Thyroid gland (tissue), 4 donors: ENCODE measurements at regions not wholly inside any gene's neighbourhood (a gene's known extent, or its start where the extent isn't known, plus 50 kb on each side); places are given as distances from the start of the nearest gene placed in this dataset.

Experiments used
- DNase-seq, 2 donors: peaks; one replicate each; pipeline ENCODE4 v3.0.0-alpha.2; 2019
- H3K27ac ChIP-seq, 3 donors: fragments of 200-600 bp; sonication (generic); 1 replicate in 2 of 3; 2 replicates in 1 of 3; pipeline ENCODE4 v1.5.1; 2016 to 2019; ENCODE audit warnings: mild to moderate bottlenecking in 1 of 3, moderate library complexity in 1 of 3
- H3K27me3 ChIP-seq: fragments of 200-600 bp; sonication (generic); one replicate; pipeline ENCODE4 v1.5.1; 2019
- H3K36me3 ChIP-seq, 2 donors: fragments of 200-600 bp; sonication (generic); one replicate each; pipeline ENCODE4 v1.5.1; 2016 to 2019
- H3K4me1 ChIP-seq, 2 donors: fragments of 200-600 bp; sonication (generic); one replicate each; pipeline ENCODE4 v1.5.1; 2017 to 2019
- H3K4me3 ChIP-seq, 3 donors: fragments of 200-600 bp; sonication (generic); replicated peaks in 1 of 3; 1 replicate in 2 of 3; 2 replicates in 1 of 3; pipeline ENCODE4 v1.5.1; 2016; ENCODE audit warnings: mild to moderate bottlenecking in 1 of 3
- H3K9me3 ChIP-seq: fragments of 200-600 bp; sonication (generic); one replicate; pipeline ENCODE4 v1.5.1; 2017
- POLR2A ChIP-seq, 2 donors: fragments of 450-650 bp; IDR thresholded peaks; one replicate each; pipeline ENCODE4 v1.6.1; 2017; ENCODE audit warnings: antibody characterized with exemption in 2 of 2, mild to moderate bottlenecking in 2 of 2, moderate library complexity in 1 of 2
- WGBS, 2 donors: methylation state at CpG; one replicate each; pipeline ENCODE4 v1.1.5; 2017; 5-methylcytosine and 5-hydroxymethylcytosine counted together
- intact Hi-C: fragments of 100-400 bp; cut with DNase I; formaldehyde crosslinking; loops from one replicate; pipeline ENCODE4 v1.15.1; 2023
- TF ChIP-seq, protein P1 (sequence below), 6 experiments: fragments of 200-600 bp in 3 of 6; fragments of 450-650 bp in 3 of 6; sonication (generic) in 3 of 6; IDR thresholded peaks; one replicate each; pipeline ENCODE4 v1.5.1; 2016 to 2019; ENCODE audit warnings: antibody characterized with exemption in 6 of 6, mild to moderate bottlenecking in 2 of 6, inconsistent platforms in 1 of 6, moderate library complexity in 1 of 6

GRCh38 chr1:58310881-58311280 is 235.6 kb downstream of the OMA1 start:
- WGBS, 2 donors: 32 to 68% methylated on average over 1 of the region's 1 CpG
- Histone ChIP-seq H3K27me3 (no peaks in the 10 kb centered on the region), H3K27ac (no peak overlapping the region), H3K4me3 (no peak overlapping the region), H3K36me3 (no peaks in the 10 kb centered on the region), H3K4me1 (no peaks in the 10 kb centered on the region), H3K9me3 (no peaks in the 10 kb centered on the region)
- intact Hi-C loops: no loop called here
- DNase-seq: no peak
- TF ChIP-seq, protein P1, sequence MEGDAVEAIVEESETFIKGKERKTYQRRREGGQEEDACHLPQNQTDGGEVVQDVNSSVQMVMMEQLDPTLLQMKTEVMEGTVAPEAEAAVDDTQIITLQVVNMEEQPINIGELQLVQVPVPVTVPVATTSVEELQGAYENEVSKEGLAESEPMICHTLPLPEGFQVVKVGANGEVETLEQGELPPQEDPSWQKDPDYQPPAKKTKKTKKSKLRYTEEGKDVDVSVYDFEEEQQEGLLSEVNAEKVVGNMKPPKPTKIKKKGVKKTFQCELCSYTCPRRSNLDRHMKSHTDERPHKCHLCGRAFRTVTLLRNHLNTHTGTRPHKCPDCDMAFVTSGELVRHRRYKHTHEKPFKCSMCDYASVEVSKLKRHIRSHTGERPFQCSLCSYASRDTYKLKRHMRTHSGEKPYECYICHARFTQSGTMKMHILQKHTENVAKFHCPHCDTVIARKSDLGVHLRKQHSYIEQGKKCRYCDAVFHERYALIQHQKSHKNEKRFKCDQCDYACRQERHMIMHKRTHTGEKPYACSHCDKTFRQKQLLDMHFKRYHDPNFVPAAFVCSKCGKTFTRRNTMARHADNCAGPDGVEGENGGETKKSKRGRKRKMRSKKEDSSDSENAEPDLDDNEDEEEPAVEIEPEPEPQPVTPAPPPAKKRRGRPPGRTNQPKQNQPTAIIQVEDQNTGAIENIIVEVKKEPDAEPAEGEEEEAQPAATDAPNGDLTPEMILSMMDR (IDR thresholded peaks at IDR 0.05): no peak
- no peak for TF ChIP-seq POLR2A (IDR thresholded peaks at IDR 0.05)

- TF ChIP-seq, protein P1 (IDR thresholded peaks at IDR 0.05): no peak
- no peak for TF ChIP-seq POLR2A (IDR thresholded peaks at IDR 0.05)
- Histone ChIP-seq H3K27me3 (no peaks in the 10 kb centered on the region), H3K4me3 (no peak overlapping the region), H3K4me1 (no peaks in the 10 kb centered on the region), H3K9me3 (no peaks in the 10 kb centered on the region), H3K36me3 (no peaks in the 10 kb centered on the region), H3K27ac (no peak overlapping the region)
- intact Hi-C loops: no loop called here
- WGBS, 2 donors: 89 to 100% methylated on average over 2 of the region's 2 CpGs
- DNase-seq: peak in 1 of 2 donors; percentile 2
Observed at GRCh38 chr1:58310469-58310868, 236.1 kb downstream of the OMA1 start.

DNA sequence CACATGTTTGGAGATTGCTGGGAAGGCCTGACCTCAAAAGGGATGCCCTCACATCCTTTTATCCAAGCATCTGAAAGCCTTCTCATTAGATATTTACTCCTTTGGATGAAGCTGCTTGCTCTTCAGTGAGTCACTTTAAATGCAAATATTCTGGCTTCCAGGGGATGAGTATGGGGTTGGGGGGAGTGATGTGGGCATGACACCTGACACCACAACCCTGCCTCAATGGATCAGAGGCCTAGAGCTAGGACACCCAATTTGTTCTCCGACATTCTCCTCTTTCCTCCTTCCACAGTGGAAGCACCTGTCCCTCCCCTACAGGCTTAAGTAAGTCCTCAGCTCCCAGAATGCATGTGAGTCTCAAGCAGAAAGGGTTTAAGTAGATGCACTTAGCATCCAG is 238.3 kb downstream of the OMA1 start:
- Histone ChIP-seq H3K4me1 (no peaks in the 10 kb centered on the region), H3K9me3 (no peaks in the 10 kb centered on the region), H3K4me3 (no peak overlapping the region), H3K36me3 (no peaks in the 10 kb centered on the region), H3K27me3 (no peaks in the 10 kb centered on the region), H3K27ac (no peak overlapping the region)
- TF ChIP-seq POLR2A (IDR thresholded peaks at IDR 0.05): no peak
- TF ChIP-seq, protein P1 (IDR thresholded peaks at IDR 0.05): no peak
- intact Hi-C loops: no loop called here
- no peak for DNase-seq
- WGBS, 2 donors: 45 to 56% methylated on average over 1 of the region's 1 CpG

- no peaks in the 10 kb centered on the region for H3K27me3 ChIP-seq
- WGBS, 2 donors: 76 to 89% methylated on average over 1 of the region's 1 CpG
- no peaks in the 10 kb centered on the region for H3K36me3 ChIP-seq
- DNase-seq: no peak
- no peak overlapping the region for H3K4me3 ChIP-seq
- H3K4me1 ChIP-seq: no peaks in the 10 kb centered on the region
- no peak for TF ChIP-seq POLR2A (IDR thresholded peaks at IDR 0.05)
- TF ChIP-seq, protein P1 (IDR thresholded peaks at IDR 0.05): no peak
- no peak overlapping the region for H3K27ac ChIP-seq
- H3K9me3 ChIP-seq: no peaks in the 10 kb centered on the region
- intact Hi-C loops: no loop called here
Observed at GRCh38 chr1:58307431-58307830, 239.1 kb downstream of the OMA1 start.

- H3K27me3 ChIP-seq: no peaks in the 10 kb centered on the region
Observed at GRCh38 chr1:58305622-58306021, 240.9 kb downstream of the OMA1 start.

More at GRCh38 chr1:58305622-58306021, 240.9 kb downstream of the OMA1 start:
- Histone ChIP-seq H3K36me3 (no peaks in the 10 kb centered on the region), H3K27ac (no peak overlapping the region), H3K4me3 (no peak overlapping the region), H3K9me3 (no peaks in the 10 kb centered on the region), H3K4me1 (no peaks in the 10 kb centered on the region)
- TF ChIP-seq POLR2A (IDR thresholded peaks at IDR 0.05): no peak
- TF ChIP-seq, protein P1 (IDR thresholded peaks at IDR 0.05): no peak
- intact Hi-C loops: no loop called here
- no peak for DNase-seq
- WGBS, 2 donors: 86 to 87% methylated on average over 1 of the region's 1 CpG
